GOT3 (cell line): ENCODE measurements at regions not wholly inside any gene's neighbourhood (a gene's known extent, or its start where the extent isn't known, plus 50 kb on each side); places are given as distances from the start of the nearest gene placed in this dataset.

Experiments
- DNase-seq: peaks from one replicate; lab custom pipeline; 2025; ENCODE audit warnings: mixed read lengths; lab: John Stamatoyannopoulos, UW

DNA sequence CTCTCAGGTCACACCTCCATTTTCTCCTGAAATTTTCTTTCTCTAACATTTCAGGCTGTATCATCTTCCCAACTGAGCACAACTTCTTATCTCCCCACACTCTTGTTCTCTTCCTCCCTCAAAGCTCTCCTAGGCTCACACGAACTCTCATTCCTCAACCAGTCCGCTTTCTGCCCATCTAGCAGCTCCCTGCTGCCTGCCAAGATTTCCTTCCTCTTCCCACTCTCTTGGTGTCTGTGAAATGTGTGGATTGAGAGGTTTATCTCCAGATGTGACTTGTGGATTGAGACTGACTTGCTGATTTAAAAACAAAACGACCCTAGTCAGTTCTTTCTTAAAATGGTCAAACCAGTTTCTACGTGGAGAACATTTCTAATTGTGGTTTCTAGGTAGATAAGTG is 106.3 kb downstream of the MTNR1B start:
- DNase-seq = no peak

DNA sequence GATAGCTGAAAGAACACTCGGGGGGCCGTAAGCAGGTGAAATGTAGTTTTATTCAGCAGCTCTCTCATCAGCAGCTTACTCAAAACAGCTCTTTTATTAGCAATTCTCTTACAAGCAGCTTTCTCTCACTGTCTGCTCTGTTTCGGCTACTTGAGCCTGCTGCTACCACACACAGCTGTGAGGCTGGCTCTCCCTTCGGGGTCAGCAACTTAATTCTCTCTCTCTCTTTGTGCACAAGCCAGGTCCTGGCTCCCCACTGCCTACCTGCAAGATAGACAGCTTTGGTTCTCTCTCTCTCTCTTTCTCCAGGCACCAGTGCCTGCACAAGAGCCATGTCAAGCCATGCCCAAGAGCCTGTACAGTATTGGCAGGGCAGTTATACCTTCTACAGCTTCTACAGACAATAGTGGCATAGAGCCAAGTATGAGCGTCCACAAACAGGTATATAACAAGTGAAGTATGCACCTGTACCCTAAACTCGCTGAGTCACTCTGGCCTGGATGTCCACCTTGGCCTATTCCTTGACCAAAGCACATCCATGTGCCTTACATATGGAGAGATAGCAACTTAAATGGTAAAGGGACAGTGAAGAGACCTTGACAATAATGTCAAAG is 110.8 kb downstream of the MTNR1B start:
- no peak for DNase-seq

DNA sequence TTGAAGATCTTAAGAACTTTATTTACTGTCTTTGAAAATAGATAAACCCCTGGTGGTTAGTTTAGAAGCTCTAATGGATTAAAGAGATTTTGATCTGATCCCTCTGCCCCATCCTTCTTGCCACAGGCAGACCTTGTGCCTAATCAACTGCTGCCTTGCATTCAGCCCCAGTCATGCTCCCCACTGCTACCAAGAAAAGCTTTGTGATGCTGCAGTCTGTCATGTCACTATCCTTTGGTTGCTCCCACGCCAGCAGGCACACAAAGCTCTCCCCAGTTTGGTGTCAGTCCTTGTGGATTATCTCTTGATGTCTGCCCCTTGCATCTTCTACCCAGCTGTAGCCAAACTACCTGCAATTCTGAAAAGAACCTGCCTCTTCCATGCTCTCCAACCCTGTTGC is 112.2 kb downstream of the MTNR1B start:
- no peak for DNase-seq

DNA sequence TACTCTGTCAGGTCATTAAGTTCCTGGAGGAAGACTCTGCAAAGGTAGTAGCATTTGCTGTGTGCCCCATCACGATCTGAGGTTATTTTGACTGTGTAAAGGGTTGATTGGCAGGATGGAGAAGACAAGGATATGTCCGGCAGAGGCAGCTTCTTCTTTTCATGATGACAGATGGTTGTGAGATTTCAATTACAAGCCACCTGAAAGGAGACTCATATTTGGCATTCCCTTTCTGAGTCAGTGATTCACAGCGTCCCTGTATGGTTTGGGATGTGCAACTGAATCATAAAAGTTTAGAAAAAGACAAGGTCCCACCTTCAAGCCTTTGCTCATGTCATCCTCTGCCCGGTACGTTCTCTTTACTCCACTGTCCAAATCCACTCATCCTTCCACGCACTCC is 113.4 kb downstream of the MTNR1B start:
- DNase-seq = no peak

DNA sequence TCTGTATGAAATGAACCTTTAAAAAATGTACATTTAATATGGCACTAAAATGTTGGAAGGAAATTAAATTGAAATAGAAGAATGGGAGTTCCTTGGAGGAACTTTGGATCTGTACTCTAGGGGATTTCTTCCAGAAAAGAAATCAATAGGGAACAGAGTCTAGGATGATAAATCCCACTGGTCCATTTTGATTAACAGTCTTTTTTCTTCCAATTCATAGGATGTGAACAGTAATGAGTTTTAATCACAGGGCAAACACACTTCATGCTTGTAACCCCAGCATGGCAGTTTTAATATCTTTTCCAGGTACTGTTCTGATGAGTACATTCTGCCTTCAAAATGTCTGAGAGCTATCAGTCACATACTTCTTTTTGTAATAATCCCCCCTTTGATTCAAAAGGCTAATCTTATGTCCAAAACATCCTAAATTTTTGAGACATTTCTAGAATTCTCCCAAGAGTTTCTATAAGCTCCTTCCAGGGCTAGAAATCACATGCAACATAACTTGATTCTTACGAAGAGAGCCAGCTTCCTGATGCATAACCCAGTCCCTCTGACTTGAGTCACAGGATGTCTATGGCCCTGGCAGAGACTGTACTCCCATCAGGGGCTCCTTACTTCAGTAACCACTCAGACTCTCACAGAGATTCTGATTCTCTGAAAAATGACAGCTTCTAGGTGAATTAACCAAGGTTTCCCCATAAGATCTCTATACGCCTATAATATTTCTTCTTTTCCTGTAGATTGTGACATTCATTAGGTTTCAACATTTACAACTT is 112.9 kb downstream of the SLC36A4 start:
- no peak for DNase-seq

- DNase-seq = no peak
These were observed 108.2 kb downstream of the SLC36A4 start for GRCh38 chr11:93089474-93090102.
